ENCODE measurements at regions not wholly inside any gene's neighbourhood (a gene's known extent, or its start where the extent isn't known, plus 50 kb on each side); places are given as distances from the start of the nearest gene placed in this dataset.

DNA sequence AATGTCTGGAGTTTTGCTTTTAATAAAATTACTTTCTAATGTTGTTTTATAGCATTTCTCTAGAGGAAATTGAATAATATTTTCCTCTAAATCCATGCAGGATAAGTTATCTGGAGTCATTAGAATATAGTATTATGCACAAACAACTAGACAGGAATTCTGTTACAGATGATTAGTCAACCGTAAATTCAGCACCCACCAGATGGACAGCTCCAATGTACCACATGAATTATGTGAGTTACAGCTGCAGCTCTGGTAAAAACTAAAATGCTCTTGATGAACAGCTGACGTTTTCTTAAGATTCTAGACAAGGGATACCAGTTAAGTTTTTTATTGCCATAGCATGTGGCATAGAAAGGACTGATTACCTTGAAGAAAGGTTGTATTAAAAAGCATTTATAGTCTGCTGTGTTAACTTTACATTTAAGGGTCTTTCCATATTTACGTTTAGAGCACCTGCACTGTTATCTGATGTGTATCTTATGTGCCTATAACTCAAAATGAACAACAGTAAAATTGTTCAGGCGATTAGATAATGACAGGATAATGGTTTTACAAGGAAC, 321.4 kb upstream of the LRFN5 start:
- TF ChIP-seq EP300 (conservative IDR thresholded peaks at IDR 0.05; ENCODE audit: poor library complexity, severe bottlenecking) (peak; percentile 33), TAF1 (IDR thresholded peaks at IDR 0.05; ENCODE audit: low read depth) (no peak), CTCF (IDR thresholded peaks at IDR 0.05; ENCODE audit: poor library complexity, severe bottlenecking) (no peak), EZH2 (IDR thresholded peaks at IDR 0.05; ENCODE audit: borderline replicate concordance, insufficient read depth, low read length, poor library complexity, severe bottlenecking) (no peak)

Data from neural cell (in vitro differentiated cells).